Activated gamma-delta T cell (primary cell): ENCODE measurements at regions not wholly inside any gene's neighbourhood (a gene's known extent, or its start where the extent isn't known, plus 50 kb on each side); places are given as distances from the start of the nearest gene placed in this dataset.
"Not testable (repeated sequence)": the region's sequence is repeated elsewhere in the genome, so short reads cannot be mapped to it uniquely, and the experiment has no call there.

Source experiments
- DNase-seq: peaks from one replicate; lab custom pipeline; 2025; lab: John Stamatoyannopoulos, UW

- DNase-seq, result no peak
These were observed 408.6 kb upstream of the MIR17HG start for GRCh38 chr13:90938848-90939247.

DNA sequence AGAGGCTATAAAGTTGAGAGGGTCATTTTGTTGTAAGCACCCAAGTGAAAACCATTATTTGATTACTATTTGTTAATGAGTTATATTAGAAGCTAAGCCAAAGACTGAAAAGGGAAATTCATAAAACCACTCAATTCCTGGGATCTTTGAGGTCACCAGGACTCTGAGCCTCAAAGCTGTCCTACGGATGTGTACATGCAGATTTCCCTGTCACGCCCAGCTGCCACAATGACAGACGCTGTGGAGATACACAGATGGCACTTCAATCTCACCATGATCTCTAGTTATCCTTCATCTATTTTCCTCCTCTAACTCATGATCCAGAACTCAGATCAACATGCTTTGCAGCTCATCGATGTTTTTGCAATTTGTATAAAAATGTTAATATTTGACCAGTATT lies 403.5 kb upstream of the MIR17HG start:
- DNase-seq, result no peak

GRCh38 chr13:90945146-90945545 lies 402.3 kb upstream of the MIR17HG start:
- not testable (repeated sequence) for DNase-seq

DNA sequence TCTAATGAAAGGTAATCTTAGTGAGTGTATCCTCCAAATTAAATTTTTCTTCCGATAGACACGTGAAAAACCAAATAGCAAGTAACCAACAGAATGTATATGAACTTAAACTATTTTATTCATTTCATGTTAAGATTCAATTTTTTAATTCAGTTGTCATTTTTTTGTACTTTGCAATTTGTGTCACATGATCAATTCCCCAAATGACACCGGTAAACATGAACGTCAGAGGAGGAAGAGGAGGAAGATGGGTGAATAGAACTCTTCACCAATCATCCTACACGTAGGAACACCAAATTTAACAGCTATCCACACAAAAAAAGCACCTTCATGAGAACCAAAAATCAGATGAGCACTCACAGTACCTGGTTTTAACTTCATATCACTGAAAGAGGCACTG lies 401.4 kb upstream of the MIR17HG start:
- not testable (repeated sequence) for DNase-seq

DNA sequence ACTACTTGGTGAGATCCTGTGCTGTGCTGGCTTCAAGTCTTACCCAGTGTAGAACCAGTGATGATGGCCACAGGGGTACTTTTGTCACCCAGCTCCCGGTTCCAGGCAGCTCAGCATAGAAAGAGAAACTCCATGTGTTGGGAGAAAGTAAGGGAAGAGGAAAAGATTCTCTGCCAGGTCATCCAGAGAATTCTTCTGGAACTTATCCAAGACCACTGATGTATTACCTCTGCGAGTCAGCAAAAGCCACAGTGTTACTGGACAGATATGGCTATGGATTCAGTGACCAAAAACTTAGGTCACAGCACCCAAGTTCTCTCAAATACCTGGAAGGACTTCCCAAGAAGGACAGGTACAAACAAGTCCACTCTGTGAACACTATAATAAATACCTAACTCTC lies 399.5 kb upstream of the MIR17HG start:
- DNase-seq, result no peak

GRCh38 chr13:90950160-90950559 lies 397.3 kb upstream of the MIR17HG start:
- no peak for DNase-seq

GRCh38 chr13:90951663-90952062 lies 395.8 kb upstream of the MIR17HG start:
- no peak for DNase-seq

DNA sequence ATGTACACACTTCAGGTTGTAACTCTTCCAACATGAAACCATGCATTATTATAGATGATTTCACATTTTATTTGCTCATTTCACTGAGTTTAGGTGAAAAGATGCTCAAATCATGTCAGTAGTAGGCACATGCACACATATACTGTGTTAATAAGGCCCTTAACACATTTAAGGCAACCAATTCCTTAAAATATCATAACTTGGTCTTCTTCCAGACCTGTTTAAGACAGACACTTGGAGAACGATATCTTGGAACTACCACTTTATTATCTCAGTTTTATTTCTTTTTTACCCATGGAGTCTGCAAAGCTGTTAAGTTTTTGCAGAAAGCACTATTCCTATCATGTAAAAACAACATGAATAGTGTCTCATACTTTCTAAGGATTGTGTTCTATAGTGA lies 395.2 kb upstream of the MIR17HG start:
- DNase-seq, result no peak

DNA sequence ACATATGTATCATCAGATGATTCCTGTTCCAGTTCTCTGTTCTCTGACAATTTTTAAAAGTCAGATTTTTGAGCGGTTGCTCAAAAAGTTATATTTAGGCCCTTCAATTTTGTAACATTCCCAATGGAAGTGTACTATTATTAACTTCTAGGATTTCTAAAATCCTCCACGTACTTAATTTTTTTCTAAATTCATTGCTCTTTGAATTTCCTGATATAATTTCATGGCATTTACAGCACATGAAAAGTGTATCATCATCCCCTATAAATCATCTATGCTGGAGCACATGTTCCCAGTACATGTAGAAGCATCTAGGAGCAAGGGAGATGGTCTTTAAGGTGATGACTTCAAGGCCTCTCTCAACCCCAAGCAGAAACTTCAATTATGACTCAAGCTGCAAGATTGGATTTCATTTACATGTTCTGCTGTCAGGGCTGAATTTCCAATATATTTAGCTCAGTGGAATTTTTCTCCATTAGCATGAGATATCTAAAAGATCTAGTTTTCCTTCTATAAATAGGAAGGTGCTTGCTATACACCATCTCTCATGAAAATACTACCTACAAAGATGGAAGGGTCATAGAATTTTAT lies 392.8 kb upstream of the MIR17HG start:
- DNase-seq, result no peak

DNA sequence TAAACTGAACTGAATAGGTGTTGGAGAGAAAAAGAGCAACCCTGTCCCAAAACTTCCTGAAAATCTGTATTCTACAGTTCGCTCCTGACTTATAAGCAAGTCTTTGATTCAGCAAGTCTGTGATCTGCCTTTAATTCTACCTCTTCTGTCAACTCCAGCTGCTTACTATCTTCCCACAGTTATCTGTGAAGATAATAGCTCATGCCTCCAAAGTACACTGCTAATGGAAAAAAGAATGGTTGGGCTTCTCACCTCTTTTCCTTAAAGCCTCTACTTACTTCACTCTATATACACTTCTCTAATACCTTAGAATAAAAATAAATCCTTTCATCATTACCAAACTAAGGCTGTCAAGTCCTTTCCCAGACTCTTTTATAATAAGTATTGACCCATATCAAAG lies 391.5 kb upstream of the MIR17HG start:
- DNase-seq, result no peak

DNA sequence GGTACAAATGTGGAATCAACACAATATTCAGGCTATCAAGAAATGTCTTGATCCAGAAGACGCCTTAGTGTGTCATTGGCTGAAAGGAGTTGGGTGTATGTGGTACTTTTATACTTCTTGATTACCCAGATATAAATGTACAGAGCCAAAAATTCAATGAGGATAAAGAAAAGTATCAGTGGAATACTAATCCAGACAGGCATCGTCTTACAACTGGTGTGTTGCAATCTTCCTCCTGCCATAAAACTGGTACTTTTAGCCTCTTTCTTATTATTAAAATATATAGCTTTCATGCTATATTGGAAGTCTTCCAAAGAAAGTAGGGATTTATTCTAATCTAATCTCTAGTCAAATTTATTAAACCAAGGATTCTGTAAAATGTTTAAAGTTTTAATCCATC lies 388.6 kb upstream of the MIR17HG start:
- DNase-seq, result no peak

DNA sequence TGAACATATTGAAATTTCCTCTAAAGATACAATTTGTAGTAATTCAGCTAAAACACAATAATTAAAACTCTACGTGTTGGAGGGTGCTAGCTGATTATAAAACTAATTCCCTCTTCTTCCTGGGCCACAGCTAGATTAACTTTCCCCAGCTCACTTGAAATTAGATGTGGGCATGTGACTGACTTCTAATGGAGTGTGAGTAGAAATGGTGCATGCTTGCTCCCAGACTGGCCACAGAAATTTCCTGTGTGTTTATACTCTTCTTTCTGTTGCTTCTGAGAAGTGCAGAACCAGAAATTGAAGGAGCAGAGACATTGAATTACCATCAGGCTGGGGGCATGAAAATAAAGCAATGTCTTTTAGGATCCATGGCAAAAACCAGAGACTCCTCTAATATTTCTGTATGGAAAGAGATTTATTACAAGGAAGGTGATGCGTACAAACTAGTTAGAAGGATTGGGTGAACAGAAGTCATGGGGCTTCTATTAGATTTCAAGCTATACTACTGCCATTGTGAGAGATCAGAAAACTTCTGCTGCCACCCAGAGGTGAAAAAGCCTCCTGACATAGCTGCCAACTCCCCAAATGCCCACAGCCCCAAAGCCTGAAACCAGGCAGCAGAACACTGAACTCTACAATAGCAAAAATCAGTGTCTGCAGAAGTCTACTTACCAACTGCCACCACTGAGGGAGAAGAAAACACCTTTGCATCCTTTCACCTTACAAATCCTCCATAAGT lies 379.2 kb upstream of the MIR17HG start:
- no peak for DNase-seq

- DNase-seq, result no peak
These were observed 373.1 kb upstream of the MIR17HG start for GRCh38 chr13:90974249-90974975.

DNA sequence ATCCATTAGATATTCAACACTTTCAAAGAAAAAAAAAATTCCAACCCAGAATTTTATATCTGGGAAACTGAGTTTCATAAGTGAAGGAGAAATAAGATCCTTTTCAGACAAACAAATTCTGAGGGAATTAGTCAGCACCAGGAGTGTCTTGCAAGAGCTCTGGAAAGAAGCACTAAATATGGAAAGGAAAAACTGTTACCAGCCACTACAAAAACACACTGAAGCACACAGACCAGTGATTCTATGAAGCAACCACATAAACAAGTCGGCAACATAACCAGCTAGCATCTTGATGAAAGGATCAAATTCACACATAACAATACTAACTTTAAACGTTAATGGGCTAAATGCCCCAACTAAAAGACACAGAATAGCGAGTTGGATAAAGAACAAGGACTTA lies 368.4 kb upstream of the MIR17HG start:
- DNase-seq, result no peak

- no peak for DNase-seq
These were observed 362.7 kb upstream of the MIR17HG start for GRCh38 chr13:90984756-90985155.

- no peak for DNase-seq
These were observed 352.5 kb upstream of the MIR17HG start for GRCh38 chr13:90995001-90995400.

DNA sequence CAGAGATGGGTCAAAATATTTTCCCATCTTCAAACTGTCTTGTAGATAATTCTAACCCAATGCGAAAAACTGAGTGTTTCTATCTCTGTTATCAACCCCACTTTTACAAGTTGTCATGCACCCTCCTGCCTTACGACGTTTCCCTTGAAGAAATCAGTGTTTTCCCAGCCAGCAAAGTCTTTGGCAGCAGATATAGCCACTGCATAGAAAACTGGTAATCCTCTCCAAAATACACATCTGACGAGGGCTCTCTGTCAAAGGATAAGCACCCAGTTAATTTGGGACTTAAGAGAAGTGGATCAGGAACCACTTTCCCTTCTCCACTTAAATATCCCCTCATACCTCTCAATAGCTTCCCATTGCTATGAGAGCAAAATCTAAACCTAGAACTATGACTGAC lies 351.9 kb upstream of the MIR17HG start:
- no peak for DNase-seq

DNA sequence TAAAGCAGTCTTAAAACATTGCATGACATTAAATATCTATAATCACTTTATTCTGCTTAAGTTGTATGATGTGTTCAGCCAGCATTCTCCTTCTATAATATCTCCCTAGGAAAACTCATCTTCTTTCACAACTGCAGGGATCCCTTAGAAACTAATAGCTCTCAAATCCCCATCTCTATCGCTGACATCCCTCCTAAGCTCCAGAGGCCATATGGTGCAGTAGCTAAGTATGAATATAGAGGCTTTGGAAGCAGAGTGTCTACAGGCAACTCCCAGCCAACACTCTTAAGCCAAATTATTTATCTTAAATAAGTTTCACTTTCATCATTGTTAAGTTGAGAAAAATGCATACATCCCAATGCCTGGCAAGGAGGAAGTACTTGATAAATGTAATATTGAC lies 349.5 kb upstream of the MIR17HG start:
- DNase-seq, result no peak

GRCh38 chr13:90999401-90999800 lies 348.1 kb upstream of the MIR17HG start:
- DNase-seq, result no peak

DNA sequence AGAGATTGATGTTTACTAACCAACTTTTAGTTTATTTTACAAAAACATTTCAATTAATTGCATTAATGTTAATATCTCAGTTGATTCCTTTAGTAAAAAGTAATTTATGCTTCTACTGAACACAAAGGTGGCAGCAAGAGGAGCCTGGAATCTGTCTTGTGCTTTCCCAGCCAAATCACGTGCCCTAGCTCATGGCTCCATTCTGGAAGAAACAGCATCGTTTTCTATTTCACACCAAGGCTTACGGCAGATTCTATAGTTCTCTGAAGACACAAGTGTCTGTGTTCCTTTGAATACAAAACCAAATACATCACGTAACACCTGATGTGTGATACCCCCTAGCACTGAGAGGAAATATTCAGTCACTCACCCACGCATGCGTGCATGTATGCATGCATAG lies 346.1 kb upstream of the MIR17HG start:
- DNase-seq, result no peak

- no peak for DNase-seq
These were observed 332.8 kb upstream of the MIR17HG start for GRCh38 chr13:91014696-91015095.

- DNase-seq, result no peak
These were observed 330.3 kb upstream of the MIR17HG start for GRCh38 chr13:91017031-91017668.

- DNase-seq, result no peak
These were observed 329.8 kb upstream of the MIR17HG start for GRCh38 chr13:91017669-91018053.
